ENCODE measurements at regions not wholly inside any gene's neighbourhood (a gene's known extent, or its start where the extent isn't known, plus 50 kb on each side); places are given as distances from the start of the nearest gene placed in this dataset.

DNA sequence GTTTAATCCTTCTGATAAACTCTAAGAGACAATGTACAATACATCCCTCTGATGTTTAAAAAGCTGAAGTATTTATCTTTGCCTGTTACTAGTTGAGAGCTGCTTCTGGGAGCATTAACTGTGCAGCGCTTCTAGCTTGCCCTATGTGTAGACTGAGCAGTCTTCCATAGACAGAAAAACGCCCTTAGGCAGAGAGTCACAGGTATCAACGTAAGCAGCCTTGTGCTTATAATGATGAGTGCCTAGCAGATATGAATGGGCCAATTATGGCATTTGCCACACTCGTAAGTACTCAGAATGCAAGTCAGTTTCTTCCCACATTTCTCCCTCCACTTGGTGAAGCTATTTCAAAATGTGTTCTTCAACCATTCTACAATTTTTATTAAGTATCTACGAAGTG, 731.1 kb upstream of the SLC8A1 start (continued):
- TF ChIP-seq HNF4A (conservative IDR thresholded peaks at IDR 0.05), result no peak
- TF ChIP-seq JUND (IDR thresholded peaks at IDR 0.05), result no peak
- TF ChIP-seq RAD21 (IDR thresholded peaks at IDR 0.05), result no peak
- no peak for TF ChIP-seq FOXA1 (IDR thresholded peaks at IDR 0.05)
- no peak for TF ChIP-seq EGR1 (IDR thresholded peaks at IDR 0.05; ENCODE audit: low read depth in 2 of 2)

DNA sequence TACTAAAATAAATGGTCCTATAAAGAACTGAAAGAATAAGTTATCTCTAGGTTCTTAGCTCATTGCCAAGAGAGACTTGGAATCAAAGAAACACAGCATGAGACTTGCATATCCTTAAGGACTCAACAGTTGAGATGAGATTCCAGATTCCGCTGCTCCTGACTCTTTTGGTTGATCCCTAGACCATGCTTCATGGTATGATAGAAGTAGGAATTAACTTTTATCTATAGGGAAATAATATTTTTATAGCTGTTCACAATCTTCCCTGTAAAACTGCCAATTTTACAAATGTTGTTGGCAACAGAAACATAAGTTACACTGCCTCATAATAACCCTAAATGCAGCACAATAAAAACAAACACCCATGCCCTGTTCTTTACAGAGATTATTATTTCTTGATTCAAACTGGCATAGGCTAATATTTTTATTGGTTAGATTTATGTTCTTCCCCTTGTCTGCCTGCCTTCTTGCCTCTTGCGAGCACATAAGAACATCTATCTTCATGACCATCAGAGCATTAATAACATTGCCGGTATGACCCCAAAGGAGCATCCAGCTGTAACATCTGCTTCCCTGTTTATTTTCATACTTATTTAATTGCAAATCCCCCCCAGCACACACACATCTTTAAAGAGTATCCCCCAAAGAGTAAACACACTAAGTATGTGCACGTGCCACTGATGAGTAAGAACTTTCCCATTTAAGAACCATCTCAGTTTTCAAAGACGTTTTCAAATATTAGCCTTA, 735.7 kb upstream of the SLC8A1 start:
- H3K9me3 ChIP-seq (ENCODE audit: control insufficient read depth in 4 of 4, low read length in 3 of 4), result no peaks in the 10 kb centered on the region
- H3K36me3 ChIP-seq (ENCODE audit: control insufficient read depth in 4 of 4, insufficient read depth in 3 of 4, low read depth in 1 of 4, low read length in 3 of 4), result no peaks in the 10 kb centered on the region
- DNase-seq (ENCODE audit: low spot score), result no peak
- TF ChIP-seq NR2F2 (IDR thresholded peaks at IDR 0.05) (no peak), HNF4G (IDR thresholded peaks at IDR 0.05) (no peak), RXRA (IDR thresholded peaks at IDR 0.05) (no peak), RAD21 (IDR thresholded peaks at IDR 0.05) (no peak)
- no peak overlapping the region for H3K27ac ChIP-seq (ENCODE audit: low read depth in 1 of 2, low read length in 2 of 2)
- WGBS, result 74% methylated on average over 5 of the region's 5 CpGs
- H3K9ac ChIP-seq (ENCODE audit: low read depth in 1 of 2, low read length in 2 of 2), result no peak overlapping the region
- H3K4me3 ChIP-seq (ENCODE audit: low read depth in 1 of 3, low read length in 3 of 3), result no peak overlapping the region
- no peaks in the 10 kb centered on the region for H3K27me3 ChIP-seq (ENCODE audit: control insufficient read depth in 4 of 4, insufficient read depth in 4 of 4, low read length in 3 of 4)
- no peaks in the 10 kb centered on the region for H3K4me1 ChIP-seq (ENCODE audit: control insufficient read depth in 4 of 4, insufficient read depth in 4 of 4, low read length in 3 of 4)

DNA sequence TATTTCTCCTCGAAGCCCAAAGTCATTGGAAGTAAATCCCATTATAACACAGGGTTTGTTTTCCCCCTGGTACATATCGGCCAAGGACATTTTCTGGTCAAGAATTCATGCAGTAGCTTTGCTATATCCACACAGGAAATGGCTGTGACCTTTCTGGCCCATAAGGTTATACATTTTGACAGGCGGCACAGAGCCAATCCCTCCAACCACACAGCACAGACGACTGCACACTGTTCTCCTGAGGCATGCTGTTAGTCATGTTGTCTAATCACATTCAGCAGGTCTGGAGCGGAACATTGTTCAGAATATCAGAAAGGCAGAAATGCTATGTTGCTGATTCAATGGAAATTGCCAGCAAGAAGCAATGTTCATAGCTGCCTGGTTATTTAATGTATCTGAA, 742.3 kb upstream of the SLC8A1 start:
- 56% methylated on average over 5 of the region's 5 CpGs for WGBS
- Histone ChIP-seq H3K4me3 (ENCODE audit: low read depth in 1 of 3, low read length in 3 of 3) (no peak overlapping the region), H3K9me3 (ENCODE audit: control insufficient read depth in 4 of 4, low read length in 3 of 4) (no peaks in the 10 kb centered on the region), H3K4me1 (ENCODE audit: control insufficient read depth in 4 of 4, insufficient read depth in 4 of 4, low read length in 3 of 4) (no peaks in the 10 kb centered on the region), H3K27me3 (ENCODE audit: control insufficient read depth in 4 of 4, insufficient read depth in 4 of 4, low read length in 3 of 4) (no peaks in the 10 kb centered on the region), H3K9ac (ENCODE audit: low read depth in 1 of 2, low read length in 2 of 2) (no peak overlapping the region), H3K27ac (ENCODE audit: low read depth in 1 of 2, low read length in 2 of 2) (no peak overlapping the region), H3K36me3 (ENCODE audit: control insufficient read depth in 4 of 4, insufficient read depth in 3 of 4, low read depth in 1 of 4, low read length in 3 of 4) (no peaks in the 10 kb centered on the region)
- no peak for DNase-seq (ENCODE audit: low spot score)
- no peak for TF ChIP-seq FOXA2 (IDR thresholded peaks at IDR 0.05)
- TF ChIP-seq NR2F2 (IDR thresholded peaks at IDR 0.05), result peak; percentile 96

DNA sequence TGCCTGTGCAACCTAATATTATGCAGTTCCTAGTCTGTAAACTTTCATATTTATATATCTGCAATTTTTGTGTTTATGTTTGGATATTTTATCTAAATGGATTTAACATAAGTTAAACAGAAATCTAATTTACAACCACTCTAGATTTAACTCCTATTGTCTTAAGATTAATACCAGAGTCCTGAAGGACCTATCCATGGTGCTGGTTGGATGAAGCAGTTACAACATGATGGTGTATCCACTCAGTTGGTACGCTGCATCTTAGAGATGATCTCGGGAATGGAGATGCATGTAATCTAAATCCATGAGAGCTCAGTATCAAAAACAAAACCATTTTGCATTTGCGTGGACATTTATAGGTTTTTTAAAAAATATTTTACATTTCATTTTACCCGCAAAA, 745.9 kb upstream of the SLC8A1 start:
- TF ChIP-seq, protein P1, sequence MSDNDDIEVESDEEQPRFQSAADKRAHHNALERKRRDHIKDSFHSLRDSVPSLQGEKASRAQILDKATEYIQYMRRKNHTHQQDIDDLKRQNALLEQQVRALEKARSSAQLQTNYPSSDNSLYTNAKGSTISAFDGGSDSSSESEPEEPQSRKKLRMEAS (IDR thresholded peaks at IDR 0.05), result no peak
- no peak for TF ChIP-seq RXRA (IDR thresholded peaks at IDR 0.05)
- TF ChIP-seq, protein P2, sequence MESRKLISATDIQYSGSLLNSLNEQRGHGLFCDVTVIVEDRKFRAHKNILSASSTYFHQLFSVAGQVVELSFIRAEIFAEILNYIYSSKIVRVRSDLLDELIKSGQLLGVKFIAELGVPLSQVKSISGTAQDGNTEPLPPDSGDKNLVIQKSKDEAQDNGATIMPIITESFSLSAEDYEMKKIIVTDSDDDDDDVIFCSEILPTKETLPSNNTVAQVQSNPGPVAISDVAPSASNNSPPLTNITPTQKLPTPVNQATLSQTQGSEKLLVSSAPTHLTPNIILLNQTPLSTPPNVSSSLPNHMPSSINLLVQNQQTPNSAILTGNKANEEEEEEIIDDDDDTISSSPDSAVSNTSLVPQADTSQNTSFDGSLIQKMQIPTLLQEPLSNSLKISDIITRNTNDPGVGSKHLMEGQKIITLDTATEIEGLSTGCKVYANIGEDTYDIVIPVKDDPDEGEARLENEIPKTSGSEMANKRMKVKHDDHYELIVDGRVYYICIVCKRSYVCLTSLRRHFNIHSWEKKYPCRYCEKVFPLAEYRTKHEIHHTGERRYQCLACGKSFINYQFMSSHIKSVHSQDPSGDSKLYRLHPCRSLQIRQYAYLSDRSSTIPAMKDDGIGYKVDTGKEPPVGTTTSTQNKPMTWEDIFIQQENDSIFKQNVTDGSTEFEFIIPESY (IDR thresholded peaks at IDR 0.05), result no peak
- TF ChIP-seq EGR1 (IDR thresholded peaks at IDR 0.05; ENCODE audit: low read depth in 2 of 2), result no peak
- TF ChIP-seq YY1 (IDR thresholded peaks at IDR 0.05), result no peak
- WGBS, result 79% methylated on average over 4 of the region's 4 CpGs
- Histone ChIP-seq H3K36me3 (ENCODE audit: control insufficient read depth in 4 of 4, insufficient read depth in 3 of 4, low read depth in 1 of 4, low read length in 3 of 4) (no peaks in the 10 kb centered on the region), H3K4me3 (ENCODE audit: low read depth in 1 of 3, low read length in 3 of 3) (no peak overlapping the region), H3K27ac (ENCODE audit: low read depth in 1 of 2, low read length in 2 of 2) (no peak overlapping the region), H3K27me3 (ENCODE audit: control insufficient read depth in 4 of 4, insufficient read depth in 4 of 4, low read length in 3 of 4) (no peaks in the 10 kb centered on the region), H3K4me1 (ENCODE audit: control insufficient read depth in 4 of 4, insufficient read depth in 4 of 4, low read length in 3 of 4) (no peaks in the 10 kb centered on the region), H3K9ac (ENCODE audit: low read depth in 1 of 2, low read length in 2 of 2) (no peak overlapping the region), H3K9me3 (ENCODE audit: control insufficient read depth in 4 of 4, low read length in 3 of 4) (no peaks in the 10 kb centered on the region)
- DNase-seq (ENCODE audit: low spot score), result no peak
